GM19324 (cell line): ENCODE measurements at regions not wholly inside any gene's neighbourhood (a gene's known extent, or its start where the extent isn't known, plus 50 kb on each side); places are given as distances from the start of the nearest gene placed in this dataset.
A peak's percentile ranks its signal among the peaks of the same experiment; 100 is the strongest.
"Not testable (repeated sequence)": the region's sequence is repeated elsewhere in the genome, so short reads cannot be mapped to it uniquely, and the experiment has no call there.

Experiments used
- ATAC-seq: cut with Tn5 transposase; IDR thresholded peaks from one replicate; pipeline ENCODE4 v1.9.1; 2021; ENCODE audit warnings: mild to moderate bottlenecking, moderate library complexity; ENCODE audit not compliant: unreplicated experiment, low FRiP score

DNA sequence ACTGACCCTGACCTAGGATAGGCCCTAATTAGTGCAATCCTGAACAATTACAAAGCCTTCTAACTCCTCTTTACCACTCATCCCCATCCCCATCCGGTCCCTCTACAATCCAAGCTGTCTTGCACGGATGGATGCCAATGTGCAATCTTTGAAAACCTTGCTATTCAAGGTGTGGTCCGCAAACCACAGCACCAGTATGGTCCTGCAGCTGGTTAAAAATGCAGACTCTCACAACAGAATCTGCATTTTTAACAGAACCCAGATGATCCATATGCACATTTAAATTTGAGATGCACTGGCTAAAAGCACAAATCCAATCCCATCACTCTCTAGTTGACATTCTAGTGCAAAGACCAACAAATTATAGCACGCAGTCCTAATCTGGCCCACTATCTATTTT, 230.6 kb upstream of the KRR1 start:
- no peak for ATAC-seq

DNA sequence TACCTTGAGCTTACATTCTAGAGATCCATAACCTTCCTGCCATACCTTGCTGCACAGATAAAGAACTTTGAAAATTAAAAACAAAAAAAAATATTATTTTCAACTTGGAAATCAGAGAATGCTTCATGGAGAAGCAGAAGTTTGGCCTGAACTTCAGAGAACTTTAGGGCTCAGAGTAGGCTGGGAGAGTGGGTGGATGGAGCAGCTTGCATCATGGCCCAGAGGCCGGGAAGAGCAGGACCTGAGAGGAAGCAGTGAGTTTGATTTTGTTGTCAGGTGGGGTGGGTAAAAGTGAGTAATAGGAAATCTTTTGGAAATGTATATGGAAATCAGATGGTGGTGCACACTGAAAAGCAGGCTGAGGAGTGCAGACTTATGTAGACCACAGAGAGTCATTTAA, 228.5 kb upstream of the KRR1 start:
- ATAC-seq: no peak

DNA sequence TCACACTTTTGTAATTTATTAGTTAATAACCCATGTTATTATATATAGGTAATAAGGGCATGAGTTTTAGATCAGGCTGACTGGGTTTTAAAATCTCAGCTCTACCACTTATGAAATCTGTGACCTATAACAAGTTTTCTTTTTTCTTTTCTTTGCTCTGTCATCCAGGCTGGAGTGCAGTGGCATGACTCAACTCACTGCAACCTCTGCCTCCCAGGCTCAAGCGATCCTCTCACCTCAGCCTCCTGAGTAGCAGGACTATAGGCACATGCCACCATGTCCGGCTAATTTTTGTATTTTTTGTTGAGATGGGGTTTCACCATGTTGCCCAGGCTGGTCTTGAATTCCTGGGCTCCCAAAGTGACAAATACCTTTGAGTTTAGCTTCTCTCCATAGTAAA, 227.7 kb upstream of the KRR1 start:
- not testable (repeated sequence) for ATAC-seq

DNA sequence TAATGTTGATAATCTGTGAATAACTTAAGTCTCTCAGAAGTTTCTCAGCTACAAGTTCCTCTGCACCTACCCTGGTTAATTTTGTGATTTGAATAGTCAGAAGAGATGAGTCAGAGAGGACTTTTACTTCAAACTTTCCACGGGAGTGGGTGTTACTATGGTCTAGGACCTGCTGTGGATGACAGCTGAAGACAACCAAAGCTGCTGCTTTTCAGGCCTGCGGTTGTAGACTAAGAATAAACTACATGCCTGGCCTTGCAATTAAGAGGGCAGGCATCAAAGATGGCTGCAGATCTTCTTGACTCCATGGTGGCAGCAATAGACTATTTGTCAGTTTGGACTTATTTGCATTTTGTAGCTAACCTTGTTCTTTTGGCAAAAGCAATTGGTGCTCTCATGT, 227.1 kb upstream of the KRR1 start:
- peak; percentile 83 for ATAC-seq

DNA sequence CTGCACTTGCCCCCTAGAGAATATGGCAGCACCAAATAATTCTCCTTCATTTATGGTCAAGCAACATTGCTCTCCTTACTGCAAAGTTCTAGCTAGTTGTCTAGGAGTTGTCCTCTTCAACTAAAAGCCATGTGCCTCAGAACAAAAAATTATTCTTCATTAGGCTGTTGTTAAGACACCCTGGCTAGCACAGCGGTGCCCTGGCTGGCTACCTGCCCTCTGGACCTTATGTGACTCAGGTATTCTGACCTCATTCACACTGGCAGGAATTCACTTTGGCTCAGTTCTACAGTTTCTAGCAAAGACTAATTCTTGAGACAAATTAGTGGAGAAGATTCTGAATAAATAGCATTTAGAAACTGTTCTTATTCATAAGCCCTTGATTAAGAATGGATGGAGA, 224.4 kb upstream of the KRR1 start:
- ATAC-seq: no peak

DNA sequence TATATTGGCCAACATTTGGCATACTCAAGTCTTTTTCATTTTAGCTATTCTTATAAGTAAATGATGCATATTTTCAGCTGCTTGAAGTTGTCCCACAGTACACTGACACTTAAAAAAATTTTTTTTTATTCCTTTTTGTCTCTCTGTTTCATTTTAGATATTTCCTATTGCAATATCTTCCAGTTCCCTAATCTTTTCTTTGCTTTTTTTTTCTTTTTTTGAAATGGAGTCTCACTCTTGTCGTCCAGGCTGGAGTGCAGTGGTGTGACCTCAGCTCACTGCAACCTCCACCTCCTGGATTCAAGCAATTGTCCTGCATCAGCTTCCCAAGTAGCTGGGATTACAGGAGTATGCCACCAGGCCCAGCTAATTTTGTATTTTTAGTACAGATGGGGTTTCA, 217.4 kb upstream of the KRR1 start:
- no peak for ATAC-seq

DNA sequence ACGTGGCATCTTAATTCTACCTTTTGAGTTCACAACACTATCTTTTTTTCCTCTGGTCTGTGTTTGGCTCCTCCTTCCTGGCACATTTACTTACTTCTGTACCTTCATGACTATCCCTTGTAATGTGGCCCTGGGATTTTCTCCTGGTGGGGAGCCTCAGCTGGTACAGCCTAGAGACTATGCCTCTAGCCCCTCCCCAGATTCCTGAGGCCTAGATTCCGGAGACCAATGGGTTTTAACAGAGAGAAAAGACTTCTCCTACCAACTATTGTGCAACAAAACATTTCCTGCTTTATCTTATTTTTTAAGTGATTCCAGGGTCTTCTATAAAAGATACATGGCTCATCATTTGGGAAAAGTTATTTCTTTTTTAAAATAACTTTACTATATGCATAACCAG, 216.2 kb upstream of the KRR1 start:
- no peak for ATAC-seq

DNA sequence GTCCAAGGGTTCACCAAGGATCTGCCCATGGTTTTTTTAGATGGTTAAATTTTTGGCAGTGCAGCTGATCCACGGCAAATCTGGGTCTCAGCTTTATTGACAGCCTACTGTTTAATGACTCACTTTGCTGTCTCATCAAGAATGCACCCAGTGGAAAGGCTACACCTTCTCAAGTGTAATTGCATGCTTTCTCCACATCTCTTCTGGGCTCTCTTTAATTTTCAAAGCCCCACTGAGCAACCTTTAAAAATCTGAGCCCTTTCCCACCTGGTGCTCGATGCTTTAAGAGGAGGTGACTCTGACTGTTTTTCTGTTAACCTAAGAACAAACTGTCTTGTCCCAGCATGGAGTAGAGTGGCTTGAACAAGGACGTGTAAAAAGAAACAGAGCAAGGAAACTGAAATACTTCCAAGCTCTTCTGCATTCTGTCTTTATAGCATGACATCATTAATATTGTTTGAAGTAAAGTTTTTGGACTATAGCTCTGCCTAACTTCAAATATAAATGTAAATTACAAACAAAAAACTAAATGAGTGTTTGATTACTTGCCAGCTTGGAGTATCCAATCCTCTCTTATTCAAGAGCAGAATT, 214.2 kb upstream of the KRR1 start:
- ATAC-seq: no peak

DNA sequence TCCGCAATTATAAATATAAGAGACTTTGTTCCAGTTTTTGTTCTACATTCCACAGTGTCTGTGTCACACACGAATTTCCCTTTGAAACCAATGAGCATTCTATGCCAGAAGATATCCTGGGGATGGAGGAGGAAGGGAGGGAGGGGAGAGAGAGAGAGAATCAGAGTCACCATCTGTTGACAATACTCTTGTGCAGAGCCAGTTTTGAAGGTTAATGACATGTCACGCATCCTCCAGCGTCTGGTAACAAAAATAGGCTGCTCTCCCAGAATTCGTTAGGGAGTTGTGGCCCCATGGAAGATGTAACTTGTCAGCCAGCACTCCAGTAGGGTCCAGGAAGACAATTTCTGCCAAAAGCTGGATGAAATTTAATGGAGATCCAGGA, 213.5 kb upstream of the KRR1 start:
- ATAC-seq: no peak

DNA sequence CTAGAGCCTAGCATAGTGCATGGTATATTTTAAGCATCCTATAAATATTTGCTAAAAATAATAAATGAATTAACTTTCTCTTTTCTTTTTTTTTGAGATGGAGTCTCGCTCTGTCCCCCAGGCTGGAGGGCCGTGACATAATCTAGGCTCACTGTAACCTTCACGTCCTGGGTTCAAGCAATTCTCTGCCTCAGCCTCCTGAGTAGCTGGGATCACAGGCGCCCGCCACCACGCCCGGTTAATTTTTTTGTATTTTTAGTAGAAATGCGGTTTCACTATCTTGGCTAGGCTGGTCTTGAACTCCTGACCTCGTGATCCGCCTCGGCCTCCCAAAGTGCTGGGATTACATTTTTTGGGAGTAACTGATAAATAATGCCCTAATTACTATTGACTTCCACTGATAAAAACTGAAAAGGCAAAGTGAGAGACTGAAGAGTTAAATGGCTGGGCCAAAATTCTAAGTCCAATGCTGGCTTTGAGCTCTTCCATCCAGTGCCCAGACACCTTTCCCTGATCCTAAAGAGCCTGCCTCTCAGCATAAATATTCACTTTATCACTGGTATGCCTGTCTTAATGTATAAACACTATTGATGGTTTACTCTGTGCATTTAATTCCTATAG, 213.0 kb upstream of the KRR1 start:
- no peak for ATAC-seq

DNA sequence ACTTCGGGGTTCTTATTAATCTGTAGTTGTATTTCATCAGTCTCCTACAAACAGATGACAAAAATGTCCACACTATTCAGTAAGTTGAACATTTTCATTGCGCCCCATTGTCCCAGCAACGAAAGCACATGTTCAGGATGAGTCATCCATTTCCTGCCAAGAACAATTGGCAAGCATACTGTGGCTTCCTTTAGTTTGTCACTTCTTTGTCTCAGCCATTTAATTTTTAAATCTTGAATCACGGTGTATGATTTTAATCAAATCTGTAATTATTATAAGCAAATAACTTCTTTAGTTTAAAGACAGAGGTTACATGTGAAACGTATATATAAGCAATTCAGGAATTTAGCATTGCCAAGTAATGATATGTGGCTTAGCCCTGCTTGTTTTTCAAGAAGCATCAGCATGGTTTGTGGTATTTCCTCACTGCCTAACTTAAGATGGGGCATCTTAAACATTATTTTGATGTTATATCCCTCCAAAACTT, 211.3 kb upstream of the KRR1 start:
- ATAC-seq: no peak

DNA sequence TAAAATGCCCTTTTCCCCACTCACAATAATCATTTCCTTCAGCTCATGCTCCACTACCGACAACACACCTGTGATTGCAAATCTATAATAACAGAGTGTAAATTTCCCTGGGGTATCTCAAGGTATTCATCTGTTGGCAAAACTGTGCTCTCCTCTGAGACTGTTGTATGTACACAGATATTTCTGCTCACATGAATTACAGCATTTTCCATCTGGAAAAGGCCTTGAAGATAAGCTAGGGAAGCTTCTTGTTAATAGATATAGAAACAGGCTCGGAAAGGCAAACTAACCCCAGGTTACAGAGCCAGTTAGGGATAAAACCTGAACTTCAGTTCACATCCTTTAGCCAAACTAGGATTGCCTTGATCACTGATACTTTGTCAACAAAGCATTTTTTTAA, 210.4 kb upstream of the KRR1 start:
- ATAC-seq: no peak

DNA sequence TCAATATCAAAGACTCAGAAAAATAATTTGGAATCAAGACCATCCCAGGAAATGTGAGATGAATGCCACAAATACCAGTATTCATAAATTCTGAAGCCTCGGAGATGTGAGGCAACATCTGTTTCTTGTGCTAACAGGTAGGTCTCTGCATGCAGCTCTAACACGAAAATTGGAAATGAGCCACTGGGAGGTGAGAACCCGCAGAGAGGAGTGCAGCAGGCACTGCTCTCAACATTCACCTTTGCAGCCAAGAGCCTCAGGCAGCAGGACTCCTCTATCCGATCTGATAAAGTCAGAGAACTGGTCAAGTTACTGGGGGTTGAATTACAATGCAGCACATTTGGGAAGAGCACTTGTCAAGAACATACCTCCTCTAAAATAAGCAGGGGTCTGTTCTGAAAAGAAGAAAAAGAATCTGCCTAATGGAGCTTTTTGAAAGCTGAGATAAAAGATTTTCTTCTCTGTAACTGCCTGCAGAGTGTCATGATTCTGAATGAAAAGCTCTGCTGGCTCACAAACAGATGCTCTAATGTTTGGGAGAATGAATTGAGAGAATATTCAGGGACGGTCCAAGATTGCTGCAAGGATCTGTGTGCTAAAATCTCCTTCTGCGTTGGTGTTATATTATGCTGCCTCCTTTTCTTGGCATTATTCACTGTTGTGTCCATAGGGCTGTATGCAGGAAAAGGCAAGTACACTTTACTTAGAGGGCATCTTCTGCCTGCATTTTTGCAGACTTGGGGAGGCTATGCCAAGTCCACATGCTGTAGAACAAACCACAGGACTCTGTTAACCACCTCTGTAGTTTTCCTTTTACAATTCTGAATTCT, 209.6 kb upstream of the KRR1 start:
- no peak for ATAC-seq

DNA sequence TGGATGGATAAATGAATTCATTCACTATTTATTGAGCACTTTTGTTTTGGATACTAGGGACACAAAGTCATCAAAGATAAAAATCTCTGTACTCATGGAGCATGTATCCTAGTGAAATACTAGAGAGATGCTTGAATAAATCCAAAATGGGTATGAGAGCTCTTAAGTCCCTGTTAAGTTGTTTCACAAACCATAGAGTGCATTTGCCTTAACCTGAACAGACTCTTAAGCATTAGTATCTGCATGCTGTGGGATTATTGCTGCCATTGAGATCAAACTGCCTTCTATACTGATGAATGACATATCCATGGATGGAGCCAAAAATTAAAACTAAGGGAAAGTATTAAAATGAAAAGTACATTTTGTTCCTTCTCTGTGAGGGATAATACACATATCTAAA, 206.5 kb upstream of the KRR1 start:
- ATAC-seq: no peak

DNA sequence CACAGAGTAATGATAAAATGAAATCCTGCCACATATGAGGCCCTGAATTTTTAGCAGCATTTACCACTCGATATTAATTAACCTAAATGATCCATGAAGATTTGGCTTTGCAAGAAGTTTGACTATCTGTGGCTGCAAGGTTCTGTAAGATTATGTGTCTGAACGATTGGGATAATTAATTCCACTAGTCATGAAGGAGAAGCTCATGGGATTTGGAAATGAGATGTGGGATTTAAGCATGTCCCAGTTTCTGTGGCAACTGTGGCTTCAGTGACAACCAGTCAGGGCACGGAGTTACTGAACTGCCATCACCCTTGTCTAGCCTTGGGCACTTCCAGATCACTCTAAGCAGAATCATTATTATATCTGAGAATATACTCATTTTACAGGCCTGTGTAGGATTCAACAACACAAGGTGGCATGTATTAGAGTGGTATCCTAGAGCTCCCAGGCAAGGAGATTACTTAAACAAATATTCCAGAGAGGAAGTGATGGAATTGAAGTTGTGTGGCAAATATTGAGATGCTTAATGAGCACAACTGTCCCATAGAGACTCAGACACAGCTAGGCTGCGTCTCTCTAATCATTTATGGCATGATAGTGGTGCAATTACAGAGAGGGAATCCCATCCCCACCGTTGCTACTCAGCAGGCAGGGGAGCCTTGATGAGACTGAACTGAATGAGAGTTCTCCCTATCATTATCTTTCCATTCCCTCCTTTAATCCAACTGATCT, 205.0 kb upstream of the KRR1 start:
- ATAC-seq: no peak

DNA sequence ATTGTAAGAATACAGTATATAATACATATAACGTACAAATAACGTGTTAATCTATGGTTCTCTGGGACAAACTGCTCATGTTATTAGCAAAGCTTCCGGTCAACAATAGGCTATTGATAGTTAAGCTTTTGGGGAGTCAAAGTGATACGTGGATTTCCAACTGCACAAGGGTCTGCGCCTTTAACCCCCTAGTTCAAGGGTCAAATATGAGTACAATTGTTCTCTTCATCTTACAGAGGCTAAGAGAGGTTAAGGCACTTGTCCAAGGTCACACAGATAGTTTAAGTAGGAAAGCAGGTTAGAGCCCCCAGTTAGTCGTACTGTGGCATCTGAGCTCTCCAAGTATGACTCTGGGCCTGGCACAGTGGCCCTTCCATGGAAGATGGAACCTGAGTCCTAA, 204.3 kb upstream of the KRR1 start:
- no peak for ATAC-seq

DNA sequence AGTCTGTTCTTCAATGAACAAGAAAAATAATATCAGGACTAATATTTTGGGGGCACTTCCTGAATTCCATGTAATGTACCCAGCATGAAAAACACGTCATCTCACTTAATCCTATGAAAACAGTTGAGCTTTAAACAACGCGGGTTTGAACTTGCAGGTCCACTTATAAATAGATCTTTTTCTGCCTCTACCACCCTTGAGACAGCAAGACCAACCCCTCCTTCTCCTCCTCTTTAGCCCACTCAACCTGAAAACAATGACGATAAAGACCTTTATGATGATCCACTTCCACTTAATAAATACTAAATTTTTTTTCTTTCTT, 203.9 kb upstream of the KRR1 start:
- ATAC-seq: no peak

DNA sequence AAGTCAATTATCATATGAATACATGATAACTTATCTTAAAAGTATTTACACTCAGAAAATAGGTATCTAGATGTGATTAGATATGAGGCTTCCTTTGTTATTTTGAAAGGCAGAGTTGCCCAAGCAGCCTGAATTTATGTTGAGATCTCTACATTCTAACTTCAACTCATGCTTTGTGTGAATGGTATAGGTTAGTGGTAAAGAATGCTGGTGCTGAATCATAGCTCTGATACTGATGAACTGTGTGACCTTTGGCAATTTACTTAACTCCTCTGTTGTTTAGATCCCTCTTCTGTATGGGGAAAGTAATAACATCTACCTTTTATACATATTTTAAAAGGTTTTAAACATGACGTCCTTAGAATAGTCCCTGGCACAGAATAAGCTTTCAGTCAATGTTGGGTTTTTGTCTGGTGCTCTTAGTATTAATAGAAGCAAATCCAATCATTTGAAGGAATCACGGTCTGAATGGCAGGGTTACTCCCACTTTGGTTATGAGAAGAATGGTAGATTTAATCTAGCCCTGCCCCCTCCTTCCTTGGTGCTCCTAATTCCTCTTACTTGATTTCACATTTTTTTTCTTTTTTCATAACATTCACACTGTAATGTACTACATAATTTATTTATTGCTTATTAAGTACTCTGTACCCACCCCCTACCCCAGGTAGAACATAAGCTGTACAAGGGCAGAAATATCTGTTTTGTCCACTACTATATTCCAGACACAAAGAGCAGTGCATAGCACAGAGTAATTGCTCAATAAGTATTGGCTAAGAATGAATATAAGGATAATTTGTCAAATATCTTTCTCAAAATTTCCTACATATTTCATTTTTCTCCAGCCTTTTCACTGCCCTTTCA, 203.3 kb upstream of the KRR1 start:
- no peak for ATAC-seq

DNA sequence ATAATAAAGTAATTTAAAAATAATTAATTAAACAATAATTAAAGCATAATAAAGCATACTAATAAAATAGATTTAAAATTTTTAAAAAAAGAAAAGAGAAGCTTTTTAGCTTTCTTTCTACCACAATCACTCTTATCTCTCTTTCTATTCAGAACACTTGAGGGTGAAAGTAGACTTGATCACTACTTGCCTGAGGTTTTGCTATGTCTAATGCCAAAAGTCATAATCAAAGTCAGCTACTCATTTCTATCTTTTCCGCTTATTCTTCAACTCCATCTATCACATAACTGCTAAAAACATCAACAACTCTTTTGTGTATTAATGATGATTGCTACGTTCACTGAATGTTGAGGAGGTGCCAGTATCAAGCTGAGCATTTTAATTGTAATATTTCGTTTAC, 202.0 kb upstream of the KRR1 start:
- no peak for ATAC-seq

DNA sequence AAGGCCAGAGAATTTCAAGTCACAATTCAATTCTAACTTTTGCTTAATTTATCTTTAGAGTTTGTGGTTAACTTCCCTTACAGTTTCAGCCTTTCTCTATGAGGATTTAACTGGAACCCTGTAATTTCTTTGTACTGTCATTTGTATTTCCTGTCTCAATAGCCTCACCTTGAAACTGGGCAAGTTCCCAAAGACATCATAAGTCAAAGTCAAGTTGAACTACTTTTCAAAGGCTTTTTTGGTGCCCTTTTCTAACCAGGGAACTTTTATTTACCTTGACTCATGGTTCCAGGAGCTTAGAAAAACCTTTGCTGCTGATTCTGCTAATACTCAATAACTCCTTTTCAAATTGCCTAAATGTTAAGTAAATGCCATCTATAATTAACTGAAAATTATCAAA, 200.8 kb upstream of the KRR1 start:
- no peak for ATAC-seq
